ENCODE measurements at regions not wholly inside any gene's neighbourhood (a gene's known extent, or its start where the extent isn't known, plus 50 kb on each side); places are given as distances from the start of the nearest gene placed in this dataset.
A peak's percentile ranks its signal among the peaks of the same experiment; 100 is the strongest.
"Not testable (repeated sequence)": the region's sequence is repeated elsewhere in the genome, so short reads cannot be mapped to it uniquely, and the experiment has no call there.

DNA sequence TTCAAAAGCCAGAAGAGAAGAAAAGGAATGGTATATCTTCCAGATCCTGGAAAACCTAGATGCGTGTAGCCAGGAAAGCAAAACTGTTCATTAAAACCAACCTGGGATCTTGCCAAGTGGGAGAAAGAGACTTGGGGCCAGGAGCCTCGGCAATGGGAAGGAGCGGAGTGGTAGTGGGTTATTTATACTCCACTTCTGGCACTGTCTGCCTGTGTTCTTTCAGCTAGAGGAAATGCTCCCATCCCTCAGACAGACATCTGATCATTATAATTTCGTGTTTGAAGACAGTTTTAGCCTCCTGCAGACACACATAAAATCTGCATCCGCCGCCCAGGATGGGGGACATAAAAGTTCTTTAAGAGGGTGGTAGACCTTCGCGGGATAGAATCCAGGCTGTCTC is 421.6 kb downstream of the RPS24 start:
- no peak for DNase-seq (ENCODE audit: low read depth, low spot score)

DNA sequence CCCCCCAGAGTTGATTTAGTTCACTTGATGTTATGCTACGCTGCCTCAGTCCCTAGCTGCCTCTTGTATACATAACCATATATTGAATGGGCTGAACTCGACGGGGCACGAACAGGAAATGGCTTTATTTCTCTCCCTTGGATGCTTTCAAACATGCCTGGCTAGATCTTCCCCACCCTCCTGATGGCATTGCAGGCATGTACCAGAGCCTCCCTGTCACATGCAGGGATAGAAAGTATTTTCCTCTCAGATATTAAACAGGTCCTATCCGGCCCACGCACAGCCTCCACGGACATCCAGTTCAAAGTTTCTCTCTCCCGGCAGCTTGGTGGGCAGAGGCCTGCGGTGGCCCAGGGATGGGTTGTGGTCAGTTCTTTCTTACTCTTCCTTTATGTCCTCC is 422.1 kb downstream of the RPS24 start:
- no peak for DNase-seq (ENCODE audit: low read depth, low spot score)

DNA sequence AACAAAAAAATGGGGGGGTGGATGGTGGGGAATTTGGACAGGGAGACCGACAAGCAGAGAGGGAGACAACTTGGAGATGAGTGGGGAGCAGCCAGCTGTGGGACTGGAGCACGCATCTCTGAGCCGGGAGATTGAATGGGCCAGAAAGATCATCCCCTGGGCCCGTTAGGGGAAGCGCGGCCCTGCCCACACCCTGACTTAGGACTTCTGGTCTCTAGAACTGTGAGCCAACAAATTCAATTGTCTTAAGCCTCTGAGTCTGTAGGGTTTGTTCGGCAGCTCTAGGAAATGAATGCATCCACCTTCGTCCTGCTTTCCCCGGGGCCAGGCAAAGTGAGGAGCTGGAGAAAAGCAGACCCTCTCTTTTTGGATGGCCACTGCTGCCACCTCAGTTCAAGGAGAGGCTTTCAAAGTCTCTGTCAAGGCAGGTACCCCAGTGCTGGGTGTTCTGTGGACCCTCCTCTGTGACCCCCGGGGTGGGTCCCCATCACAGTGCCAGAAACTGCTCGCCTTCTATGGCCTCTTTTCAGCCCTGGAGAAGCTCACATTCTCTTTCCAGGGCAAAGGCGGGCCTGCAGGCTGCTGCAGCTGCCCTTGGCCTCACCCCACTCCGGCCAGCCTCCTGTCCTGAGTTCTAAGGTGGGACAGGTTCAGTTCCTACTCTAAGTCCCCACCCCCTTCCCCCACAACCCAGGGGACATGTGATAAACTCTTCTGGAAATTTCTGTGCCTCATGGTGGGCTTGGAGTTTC is 423.2 kb downstream of the RPS24 start:
- no peak for DNase-seq (ENCODE audit: low read depth, low spot score)

DNA sequence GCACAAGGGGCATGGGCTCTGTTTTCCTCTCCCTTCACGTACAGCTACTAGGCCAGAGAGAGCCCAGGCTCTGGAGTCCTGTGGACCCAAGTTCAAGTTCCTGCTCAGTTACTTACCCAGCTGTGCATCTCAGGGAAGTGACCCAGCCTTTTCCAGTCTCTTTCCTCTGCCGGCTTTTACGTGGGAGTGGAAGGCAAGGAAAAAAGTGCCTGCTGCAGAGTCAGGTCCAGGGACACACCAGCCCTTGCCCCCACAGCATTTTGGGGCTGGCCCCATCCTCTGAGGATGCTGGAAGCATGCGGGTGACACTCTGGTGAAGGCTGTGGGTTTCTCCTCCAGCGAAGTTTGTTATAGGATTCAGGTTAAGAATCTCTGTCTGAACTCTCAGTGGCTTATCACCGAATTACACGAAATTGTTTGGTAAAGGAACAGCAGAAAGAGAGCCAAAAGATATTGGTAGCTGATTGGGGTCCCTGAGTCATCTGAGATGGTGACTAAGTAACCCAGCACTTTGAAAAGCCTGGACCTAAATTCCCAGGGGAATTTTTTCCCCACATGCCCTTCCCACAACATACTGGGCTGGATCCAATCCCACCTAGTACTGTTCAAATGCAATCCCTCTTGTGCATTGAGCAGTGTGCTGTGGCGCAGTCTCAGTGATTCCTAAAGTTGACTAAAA is 424.3 kb downstream of the RPS24 start:
- peak; percentile 92 for DNase-seq (ENCODE audit: low read depth, low spot score)

DNA sequence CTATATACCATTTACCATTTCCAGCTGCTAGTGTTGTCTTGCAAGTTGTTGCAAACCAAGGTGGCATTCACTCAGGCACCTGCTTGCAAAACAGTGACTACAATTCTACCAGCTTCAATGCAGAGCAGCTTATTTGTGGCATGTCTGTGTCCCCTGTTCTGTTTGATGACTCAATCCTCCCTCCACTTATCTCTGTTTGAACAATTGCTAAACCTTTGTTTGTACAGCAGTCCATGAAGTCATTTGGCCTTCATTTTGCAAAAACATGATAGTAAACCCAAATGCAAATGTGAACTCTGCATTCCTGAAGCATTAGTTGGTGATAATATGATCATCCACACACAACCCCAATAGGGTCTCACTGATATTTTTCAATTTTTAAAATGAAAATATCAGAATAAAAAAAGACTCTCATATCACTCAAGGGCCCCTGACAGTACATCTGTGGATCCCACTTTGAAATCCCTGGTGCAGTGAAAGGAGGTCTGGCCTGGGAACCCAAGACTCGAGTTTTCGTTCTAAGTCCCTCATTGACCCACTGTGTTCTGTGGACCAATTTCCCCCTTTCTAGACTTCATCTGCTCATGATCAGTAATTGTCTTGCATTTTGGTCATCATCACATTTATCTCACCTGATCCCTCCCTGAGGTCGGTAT is 425.4 kb downstream of the RPS24 start:
- DNase-seq (ENCODE audit: low read depth, low spot score) = peak; percentile 68

DNA sequence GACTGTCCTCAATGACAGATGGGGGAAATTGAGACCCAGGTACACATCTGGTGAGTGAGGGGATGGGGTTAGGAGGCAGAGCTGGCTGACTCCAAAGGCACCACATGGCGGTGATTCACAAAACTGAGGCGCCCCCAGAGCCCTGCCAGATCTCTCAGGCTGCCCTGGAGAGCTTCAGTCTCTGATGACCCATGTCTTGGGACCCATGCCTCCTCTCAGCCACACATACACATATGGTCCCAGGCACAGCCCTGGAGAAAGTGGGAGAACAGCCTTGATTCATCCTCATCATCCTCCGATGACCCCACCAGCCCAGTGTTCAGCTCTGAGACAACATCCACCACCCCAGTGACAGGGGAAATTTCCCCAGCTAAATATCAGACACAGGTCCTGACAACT is 426.0 kb downstream of the RPS24 start:
- no peak for DNase-seq (ENCODE audit: low read depth, low spot score)

DNA sequence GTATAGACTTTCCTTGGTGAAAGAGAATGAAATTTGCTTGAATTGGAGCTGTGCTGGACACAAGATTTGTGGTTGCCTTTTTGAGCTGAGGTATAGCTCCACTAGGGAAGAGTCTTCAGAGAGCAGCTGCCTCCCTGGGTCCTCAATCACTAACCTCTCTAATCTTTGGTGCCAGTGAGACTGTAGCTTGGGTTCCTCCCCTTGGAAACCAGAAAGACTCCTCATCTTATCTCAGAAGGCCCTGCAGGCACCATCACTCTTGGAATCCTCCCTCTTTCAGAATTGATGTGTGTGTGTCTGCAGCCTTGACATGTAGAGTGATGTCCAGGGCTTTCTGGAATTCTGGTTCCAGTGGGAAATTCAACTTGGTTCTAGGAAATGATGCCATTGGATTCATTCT is 426.5 kb downstream of the RPS24 start:
- DNase-seq (ENCODE audit: low read depth, low spot score) = no peak

DNA sequence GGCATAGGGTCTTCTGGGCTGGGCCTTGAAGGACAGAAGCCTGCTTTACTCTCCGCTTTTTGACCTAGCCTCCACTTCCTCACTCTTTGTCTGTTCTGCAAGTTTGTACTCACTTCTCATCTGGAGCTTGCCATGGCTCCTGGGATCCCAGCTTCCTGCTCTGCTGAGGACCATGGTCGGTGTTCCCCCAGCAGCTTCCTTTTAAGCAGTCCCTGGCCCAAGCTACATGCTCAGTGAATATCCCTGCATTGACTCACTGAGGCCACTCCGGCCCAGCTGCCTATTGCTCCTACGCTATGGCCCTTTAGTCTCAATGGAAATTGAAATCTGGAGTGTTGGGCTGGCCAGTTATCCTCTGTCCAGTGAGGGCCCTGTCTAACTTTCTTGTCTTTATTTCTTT is 427.7 kb downstream of the RPS24 start:
- DNase-seq (ENCODE audit: low read depth, low spot score) = no peak

DNA sequence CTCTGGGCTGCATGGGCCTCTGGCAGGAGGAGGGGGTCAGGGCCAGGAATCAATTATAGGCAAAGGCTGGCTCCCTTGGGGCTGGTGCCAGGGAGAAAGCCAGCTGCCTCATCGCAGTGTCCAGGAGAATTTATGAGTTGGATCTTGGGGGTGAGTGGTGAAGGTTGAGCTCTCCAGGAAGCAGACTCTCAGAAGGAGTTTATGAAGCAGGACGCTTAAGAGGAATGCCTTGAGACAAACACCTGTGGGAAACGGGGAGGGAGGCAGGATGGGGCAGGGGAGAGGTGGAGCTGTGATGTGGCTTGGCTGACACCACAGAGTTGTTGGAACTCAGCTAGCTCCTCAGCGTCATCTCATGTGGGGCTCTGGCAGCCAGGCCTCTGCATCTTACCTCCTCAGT is 428.5 kb downstream of the RPS24 start:
- no peak for DNase-seq (ENCODE audit: low read depth, low spot score)

DNA sequence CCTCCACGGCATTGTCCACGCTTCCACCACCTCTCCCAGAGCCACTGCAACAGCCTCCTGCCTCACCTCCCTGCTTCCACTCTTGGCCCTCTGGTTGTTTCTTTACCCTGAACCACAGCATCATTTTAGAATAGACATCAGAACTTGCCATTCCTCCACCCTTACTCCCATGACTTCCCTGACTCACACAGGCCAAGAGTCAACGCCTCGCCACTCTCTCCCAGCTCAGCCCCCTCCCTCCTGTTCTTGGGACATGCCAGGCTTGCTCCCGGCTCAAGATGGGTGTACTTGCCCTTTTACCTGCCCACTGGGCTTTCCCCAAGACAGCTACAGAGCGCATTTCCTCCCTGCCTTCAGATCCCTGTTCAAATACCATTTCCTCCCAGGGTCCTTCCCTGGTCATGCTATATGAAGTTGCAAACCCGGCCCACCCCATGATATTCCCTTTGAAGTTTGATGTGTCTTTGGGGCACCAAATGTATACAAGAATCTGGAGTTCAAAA is 429.1 kb downstream of the RPS24 start:
- no peak for DNase-seq (ENCODE audit: low read depth, low spot score)

DNA sequence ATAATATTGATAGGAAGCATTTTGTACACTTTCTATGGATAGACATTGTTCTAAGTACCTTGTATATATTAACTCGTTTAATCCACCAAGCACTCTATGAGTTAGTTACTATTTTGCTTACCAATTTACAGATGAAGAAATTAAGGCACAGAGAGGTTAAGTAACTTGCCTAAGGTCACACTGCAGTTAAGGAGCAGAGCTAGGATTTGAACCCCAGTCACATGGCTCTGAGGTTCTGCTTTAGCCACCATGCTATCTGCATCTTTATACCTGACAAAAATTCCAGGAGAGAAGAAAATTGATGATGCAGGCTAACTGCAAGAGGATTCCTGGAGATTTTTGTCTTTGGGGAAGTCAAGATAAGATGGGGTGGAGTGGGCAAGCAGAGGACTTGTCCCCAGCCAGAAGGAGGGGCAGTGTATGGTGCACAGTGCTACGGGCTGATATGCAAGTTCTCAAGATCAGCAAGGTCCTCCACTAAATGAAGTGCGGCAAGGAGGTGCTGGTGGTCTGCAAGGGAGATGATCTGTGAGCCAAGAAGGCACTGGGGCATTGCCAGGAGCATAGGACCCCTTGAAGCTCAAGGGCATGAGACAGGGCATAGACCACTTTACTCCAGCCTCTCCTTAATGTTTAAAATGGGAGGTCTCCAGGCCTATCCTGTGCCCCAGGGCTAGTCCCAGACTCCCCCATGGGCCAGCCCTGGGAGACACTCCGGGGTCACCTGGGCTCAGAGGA is 430.6 kb downstream of the RPS24 start:
- DNase-seq (ENCODE audit: low read depth, low spot score) = no peak

DNA sequence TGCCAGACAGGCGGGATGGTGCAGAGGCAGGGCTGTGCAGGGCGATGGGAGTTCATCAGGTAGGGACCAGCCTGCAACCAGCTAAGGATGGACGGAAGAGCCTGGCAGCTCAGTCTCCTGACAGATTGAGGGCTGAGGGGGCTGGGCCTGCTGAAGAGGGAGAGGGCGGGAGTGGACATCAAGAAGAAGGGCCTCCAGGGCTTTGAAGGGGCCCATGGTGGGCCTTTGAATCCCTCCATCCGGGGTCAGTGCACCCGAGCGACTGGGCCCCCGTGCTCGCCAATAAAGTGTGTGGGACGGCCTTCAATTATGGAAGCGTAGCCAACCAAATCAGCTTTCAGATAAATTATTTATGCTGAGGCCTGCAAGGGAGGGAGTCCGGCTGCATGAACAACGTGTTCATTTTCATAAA is 431.2 kb downstream of the RPS24 start:
- no peak for DNase-seq (ENCODE audit: low read depth, low spot score)

DNA sequence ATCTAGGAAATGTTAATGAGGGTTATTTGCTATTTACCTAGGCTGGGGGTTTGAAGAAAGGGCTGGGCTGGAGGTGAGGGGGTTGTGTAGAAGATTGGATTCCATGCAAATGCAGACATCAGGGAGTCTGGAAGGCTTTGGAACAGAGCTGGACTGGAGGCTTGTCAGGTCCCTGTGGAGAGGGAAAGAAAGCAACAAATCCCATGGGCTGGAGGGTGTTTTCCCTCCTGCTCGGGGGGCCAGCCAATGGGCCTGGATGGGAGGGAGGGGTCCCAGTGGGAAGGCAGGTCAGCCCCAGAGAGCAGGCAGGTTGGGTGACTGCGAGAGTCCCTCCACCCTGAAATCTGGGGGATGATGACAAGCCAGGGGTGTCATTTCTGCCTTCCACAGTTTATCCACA is 431.8 kb downstream of the RPS24 start:
- DNase-seq (ENCODE audit: low read depth, low spot score) = no peak

DNA sequence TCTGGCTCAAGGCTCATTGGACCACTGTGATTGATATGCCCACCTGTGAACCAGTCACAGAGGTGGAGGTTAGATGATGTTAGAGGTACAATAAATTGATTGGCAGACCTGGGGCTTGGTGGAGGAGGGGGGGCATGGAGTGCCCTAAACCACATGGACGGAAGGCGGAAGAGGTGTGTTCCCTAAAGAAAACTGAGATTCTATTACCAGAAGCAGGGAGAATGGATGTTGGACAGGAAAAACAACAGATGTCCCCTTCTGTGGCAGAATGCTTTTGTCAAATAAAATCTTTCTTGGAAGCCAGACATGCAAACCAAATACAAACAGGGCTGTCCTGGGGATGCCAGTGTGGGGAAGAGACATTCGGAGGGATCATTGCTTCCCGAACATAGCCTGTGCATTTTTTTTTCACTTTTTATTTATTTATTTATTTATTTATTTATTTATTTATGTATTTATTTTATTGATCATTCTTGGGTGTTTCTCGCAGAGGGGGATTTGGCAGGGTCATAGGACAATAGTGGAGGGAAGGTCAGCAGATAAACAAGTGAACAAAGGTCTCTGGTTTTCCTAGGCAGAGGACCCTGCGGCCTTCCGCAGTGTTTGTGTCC is 433.9 kb downstream of the RPS24 start:
- DNase-seq (ENCODE audit: low read depth, low spot score) = no peak

DNA sequence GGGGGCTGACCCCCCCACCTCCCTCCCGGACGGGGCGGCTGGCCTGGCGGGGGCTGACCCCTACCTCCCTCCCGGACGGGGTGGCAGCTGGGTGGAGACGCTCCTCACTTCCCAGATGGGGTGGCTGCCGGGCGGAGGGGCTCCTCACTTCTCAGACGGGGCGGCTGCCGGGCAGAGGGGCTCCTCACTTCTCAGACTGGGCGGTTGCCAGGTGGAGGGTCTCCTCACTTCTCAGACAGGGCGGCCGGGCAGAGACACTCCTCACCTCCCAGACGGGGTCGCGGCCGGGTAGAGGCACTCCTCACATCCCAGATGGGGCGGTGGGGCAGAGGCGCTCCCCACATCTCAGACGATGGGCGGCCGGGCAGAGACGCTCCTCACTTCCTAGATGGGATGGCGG is 435.1 kb downstream of the RPS24 start:
- DNase-seq (ENCODE audit: low read depth, low spot score) = not testable (repeated sequence)

DNA sequence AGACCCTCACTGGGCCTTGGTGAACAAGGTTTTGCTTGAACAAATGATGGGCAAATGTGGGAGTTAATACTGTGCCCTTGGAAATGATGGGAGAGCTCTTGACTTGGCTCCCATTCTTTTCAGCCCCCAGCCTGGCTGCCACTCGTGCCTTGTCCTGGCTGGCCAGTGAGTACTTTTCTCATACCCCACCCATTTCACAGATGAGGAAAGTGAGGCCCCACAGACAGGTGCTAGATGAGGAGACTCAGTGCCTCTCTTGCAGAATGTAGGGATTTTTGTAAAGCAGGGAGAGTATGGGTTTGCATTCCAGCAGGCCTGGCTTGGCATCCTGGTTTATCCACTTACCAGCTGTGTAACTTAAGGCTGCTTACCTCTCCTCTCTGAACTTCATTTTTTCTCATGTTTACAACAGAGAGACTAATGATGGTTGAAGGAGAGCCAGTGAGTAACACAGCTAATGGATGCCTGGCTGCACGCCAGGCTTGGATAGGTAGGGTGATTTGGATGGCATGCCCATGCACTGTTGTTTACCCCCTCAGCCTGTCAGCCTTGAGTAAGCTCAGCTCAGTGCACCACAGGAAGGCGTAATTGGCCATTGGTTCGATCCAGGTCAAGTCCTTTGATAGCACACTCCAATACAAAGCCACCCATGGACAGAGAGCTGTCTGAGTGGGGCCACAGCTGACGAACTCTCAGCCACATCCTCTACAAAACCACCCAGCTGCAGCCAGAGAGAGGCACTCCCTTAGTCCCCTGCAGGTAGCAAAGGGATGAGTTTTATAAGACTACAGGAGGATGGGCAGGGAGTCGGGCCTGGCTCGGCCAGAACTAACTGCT is 436.8 kb downstream of the RPS24 start:
- DNase-seq (ENCODE audit: low read depth, low spot score) = peak; percentile 69

DNA sequence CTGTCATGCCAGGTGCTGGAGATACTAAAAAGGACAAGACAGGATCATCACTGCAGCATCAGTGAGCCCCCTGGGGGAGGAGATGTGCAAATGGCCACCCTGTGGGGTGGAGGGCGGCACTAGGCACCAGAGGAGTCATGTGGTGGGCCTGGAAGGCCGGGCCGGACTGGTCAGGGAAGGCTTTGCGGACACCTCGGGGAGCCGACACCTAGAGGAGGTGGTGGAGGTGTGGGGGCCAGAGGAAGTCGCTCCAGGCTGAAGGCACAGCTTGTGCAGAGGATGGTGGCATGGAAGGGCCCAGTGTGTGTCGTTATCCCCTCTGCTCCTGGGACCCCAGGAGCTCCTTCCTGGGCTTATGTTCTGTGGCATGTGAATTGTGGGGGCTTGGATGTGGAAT is 437.7 kb downstream of the RPS24 start:
- no peak for DNase-seq (ENCODE audit: low read depth, low spot score)

DNA sequence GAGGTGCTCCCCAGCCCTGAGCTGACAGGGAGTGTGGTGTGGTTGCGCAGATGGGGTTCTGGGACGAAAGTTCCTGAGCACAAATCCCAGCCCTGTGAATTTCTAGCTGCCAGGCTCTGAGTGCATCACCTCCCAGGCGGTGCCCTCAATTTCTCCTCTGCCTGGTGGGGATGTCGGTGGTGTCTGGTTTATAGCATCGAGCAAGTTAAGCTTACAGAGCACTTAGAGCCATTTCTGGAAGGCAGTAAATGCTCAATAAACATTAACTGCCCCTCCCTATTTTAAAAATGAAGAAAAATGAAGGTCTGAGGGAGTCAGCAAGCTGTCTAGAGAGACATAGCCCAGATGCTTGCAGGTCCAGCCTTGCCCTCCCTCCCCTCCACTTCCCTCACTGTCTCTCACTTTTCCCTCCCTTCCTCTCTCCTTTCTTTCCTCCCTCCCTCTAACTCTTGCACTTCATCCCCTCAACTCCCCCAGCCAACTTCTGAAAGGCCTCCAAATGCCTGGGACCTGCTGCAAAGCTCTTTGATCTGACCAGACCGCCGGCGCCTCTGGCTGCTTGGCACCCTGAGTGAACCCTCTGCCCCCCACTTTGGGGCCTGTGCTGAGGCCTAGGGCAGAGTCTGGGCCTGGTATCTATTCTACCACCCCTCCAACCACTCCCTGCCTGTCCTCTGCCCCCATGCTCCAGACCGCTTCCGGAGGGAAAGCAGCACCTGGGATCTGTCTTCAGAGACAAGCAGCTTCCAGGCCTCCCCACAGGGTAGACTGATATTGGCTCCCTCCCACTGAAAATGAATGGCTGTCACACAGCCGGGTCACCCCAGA is 438.3 kb downstream of the RPS24 start:
- DNase-seq (ENCODE audit: low read depth, low spot score) = peak; percentile 49

DNA sequence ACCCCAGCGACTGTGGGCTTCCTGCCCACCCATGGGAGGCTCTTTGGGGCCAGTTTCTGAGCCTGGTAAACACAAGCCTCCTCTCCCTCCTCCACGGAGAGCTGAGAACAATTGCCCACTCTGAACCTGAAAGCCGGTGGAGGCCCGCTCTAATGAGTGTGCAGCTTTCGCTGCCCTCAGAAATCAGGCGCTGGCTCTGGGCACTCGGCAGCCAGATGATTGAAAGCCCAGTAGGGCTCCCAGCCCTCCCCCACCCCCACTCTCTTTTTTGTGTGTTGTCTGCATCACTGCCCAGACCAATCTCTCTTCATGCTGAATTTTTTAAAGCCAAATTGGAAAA is 438.9 kb downstream of the RPS24 start:
- DNase-seq (ENCODE audit: low read depth, low spot score) = peak; percentile 55

DNA sequence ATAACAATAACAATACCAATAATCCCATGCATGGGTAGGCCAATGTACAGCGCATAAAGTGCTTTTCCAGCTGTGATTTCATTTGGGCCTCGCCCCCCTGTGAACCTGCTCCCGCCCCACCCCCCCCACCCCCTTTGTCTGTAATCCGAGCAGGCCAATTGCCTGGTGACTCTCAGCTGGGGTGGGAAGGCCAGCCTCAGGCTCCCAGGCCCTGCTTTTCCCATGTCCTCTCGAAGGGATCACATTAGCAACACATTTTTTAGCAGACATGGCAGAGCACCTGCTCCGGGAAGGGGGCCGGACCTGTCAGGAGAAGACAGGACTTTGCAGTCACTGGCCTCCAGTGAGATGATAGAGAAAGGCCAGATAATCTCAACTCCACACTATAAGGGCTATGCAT is 439.3 kb downstream of the RPS24 start:
- DNase-seq (ENCODE audit: low read depth, low spot score) = no peak

All from astrocyte of the hippocampus (primary cell).